ENCODE measurements at regions not wholly inside any gene's neighbourhood (a gene's known extent, or its start where the extent isn't known, plus 50 kb on each side); places are given as distances from the start of the nearest gene placed in this dataset.

GRCh38 chr13:33968520-33969507 is 150.9 kb downstream of the RFC3 start:
- no peak overlapping the region for H3K4me3 ChIP-seq (replicated peaks in 1 of 3)
- no peaks in the 10 kb centered on the region for H3K27me3 ChIP-seq
- DNase-seq, result no peak
- intact Hi-C loops (cut with DNase I), result no loop called here
- WGBS, 2 donors, result 46 to 52% methylated on average over 10 of the region's 10 CpGs
- peaks cover 0 to 9% of the 10 kb centered on the region in 2 donors for H3K4me1 ChIP-seq
- H3K27ac ChIP-seq, result no peak overlapping the region
- TF ChIP-seq CTCF (IDR thresholded peaks at IDR 0.05), result no peak
- no peak for TF ChIP-seq POLR2A (IDR thresholded peaks at IDR 0.05)
- no peaks in the 10 kb centered on the region for H3K9me3 ChIP-seq
- H3K36me3 ChIP-seq, result no peaks in the 10 kb centered on the region

GRCh38 chr13:33970746-33971561 is 153.0 kb downstream of the RFC3 start:
- no peak overlapping the region for H3K4me3 ChIP-seq (replicated peaks in 1 of 3)
- no peaks in the 10 kb centered on the region for H3K27me3 ChIP-seq
- 83 to 84% methylated on average over 4 of the region's 4 CpGs for WGBS, 2 donors
- H3K9me3 ChIP-seq, result no peaks in the 10 kb centered on the region
- H3K27ac ChIP-seq, result no peak overlapping the region
- no peaks in the 10 kb centered on the region for H3K36me3 ChIP-seq
- intact Hi-C loops (cut with DNase I), result no loop called here
- peaks cover 0 to 9% of the 10 kb centered on the region in 2 donors for H3K4me1 ChIP-seq
- TF ChIP-seq CTCF (IDR thresholded peaks at IDR 0.05), result no peak
- TF ChIP-seq POLR2A (IDR thresholded peaks at IDR 0.05), result no peak
- DNase-seq, result no peak

GRCh38 chr13:33971562-33971819 is 153.5 kb downstream of the RFC3 start:
- Histone ChIP-seq H3K27ac (no peak overlapping the region), H3K36me3 (no peaks in the 10 kb centered on the region), H3K4me3 (replicated peaks in 1 of 3) (no peak overlapping the region), H3K4me1 (peaks cover 0 to 9% of the 10 kb centered on the region in 2 donors), H3K9me3 (no peaks in the 10 kb centered on the region), H3K27me3 (no peaks in the 10 kb centered on the region)
- no peak for DNase-seq
- TF ChIP-seq POLR2A (IDR thresholded peaks at IDR 0.05) (no peak), CTCF (IDR thresholded peaks at IDR 0.05) (no peak)
- intact Hi-C loops (cut with DNase I), result no loop called here

- 92 to 96% methylated on average over 3 of the region's 3 CpGs for WGBS, 2 donors
- no peak overlapping the region for H3K27ac ChIP-seq
- DNase-seq, result no peak
- H3K27me3 ChIP-seq, result no peaks in the 10 kb centered on the region
- H3K9me3 ChIP-seq, result no peaks in the 10 kb centered on the region
- no peaks in the 10 kb centered on the region for H3K36me3 ChIP-seq
- no peak overlapping the region for H3K4me3 ChIP-seq (replicated peaks in 1 of 3)
- intact Hi-C loops (cut with DNase I), result no loop called here
- TF ChIP-seq POLR2A (IDR thresholded peaks at IDR 0.05), result no peak
- TF ChIP-seq CTCF (IDR thresholded peaks at IDR 0.05), result no peak
- peaks cover 0 to 9% of the 10 kb centered on the region in 2 donors for H3K4me1 ChIP-seq
Measured at GRCh38 chr13:33973194-33973593, 155.2 kb downstream of the RFC3 start.

GRCh38 chr13:33976965-33977364 is 159.0 kb downstream of the RFC3 start:
- WGBS, 2 donors, result 89 to 96% methylated on average over 4 of the region's 4 CpGs
- H3K4me3 ChIP-seq (replicated peaks in 1 of 3), result no peak overlapping the region
- no peak for TF ChIP-seq CTCF (IDR thresholded peaks at IDR 0.05)
- TF ChIP-seq POLR2A (IDR thresholded peaks at IDR 0.05), result no peak
- no peaks in the 10 kb centered on the region for H3K36me3 ChIP-seq
- H3K27ac ChIP-seq, result no peak overlapping the region
- no peaks in the 10 kb centered on the region for H3K4me1 ChIP-seq
- intact Hi-C loops (cut with DNase I), result no loop called here
- H3K27me3 ChIP-seq, result no peaks in the 10 kb centered on the region
- H3K9me3 ChIP-seq, result no peaks in the 10 kb centered on the region
- DNase-seq, result no peak

Measured in thyroid gland (tissue), 4 donors.